Activated CD8-positive, alpha-beta memory T cell treated with anti-CD3 and anti-CD28 coated beads, Interleukin-2, amount 50 U/mL, for 24 hours (primary cell): ENCODE measurements at regions not wholly inside any gene's neighbourhood (a gene's known extent, or its start where the extent isn't known, plus 50 kb on each side); places are given as distances from the start of the nearest gene placed in this dataset.

ENCODE experiments used
- DNase-seq: peaks from one replicate; pipeline ENCODE4 v3.0.0-alpha.2; 2020; ENCODE audit errors: extremely low read depth

GRCh38 chr3:59545374-59545773 is 495.5 kb upstream of the CFAP20DC start:
- no peak for DNase-seq

GRCh38 chr3:59542276-59542675 is 492.5 kb upstream of the CFAP20DC start:
- DNase-seq = no peak

DNA sequence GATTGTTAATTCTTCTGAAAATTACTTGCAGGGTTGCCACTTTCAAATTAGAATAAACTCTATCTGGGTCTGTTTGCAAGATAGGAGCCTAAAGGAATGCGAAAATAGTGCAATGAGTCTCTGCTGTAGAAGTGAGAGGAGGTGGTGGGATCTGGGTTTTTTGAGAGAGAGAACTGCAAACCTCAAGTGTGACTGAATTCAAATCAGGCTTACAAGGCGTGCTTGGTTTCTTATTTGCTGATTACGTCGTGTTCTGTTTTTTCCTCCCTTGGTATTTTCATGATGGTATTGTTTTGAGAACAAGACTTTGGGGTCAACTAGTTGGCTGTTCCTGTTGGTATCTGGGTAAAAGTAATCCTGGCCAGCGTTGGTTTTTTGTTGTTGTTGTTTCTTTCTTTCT is 490.9 kb upstream of the CFAP20DC start:
- DNase-seq = no peak

- DNase-seq = no peak
These were observed 490.4 kb upstream of the CFAP20DC start for GRCh38 chr3:59540241-59540640.

- DNase-seq = no peak
These were observed 489.1 kb upstream of the CFAP20DC start for GRCh38 chr3:59538753-59539432.

GRCh38 chr3:59535791-59536221 is 486.0 kb upstream of the CFAP20DC start:
- DNase-seq = no peak

DNA sequence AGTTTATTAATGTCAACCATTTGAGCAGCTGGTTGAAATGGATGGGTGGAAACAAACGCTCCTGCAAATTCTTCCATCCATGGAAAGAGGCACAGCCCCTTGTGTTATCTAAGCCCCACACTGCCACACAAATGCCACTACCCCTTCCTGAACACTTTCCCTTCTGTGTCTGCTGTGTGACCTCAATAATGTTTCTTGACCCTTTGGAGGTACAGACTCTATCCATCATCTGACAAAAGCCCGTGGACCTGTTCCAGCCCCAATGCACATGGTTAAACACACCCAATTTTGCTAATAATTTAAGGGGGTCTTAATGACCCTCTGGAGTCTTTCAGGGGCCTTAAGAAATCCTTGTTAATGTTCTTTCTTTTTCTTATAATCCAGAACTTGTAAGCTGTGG is 482.2 kb upstream of the CFAP20DC start:
- DNase-seq = no peak

DNA sequence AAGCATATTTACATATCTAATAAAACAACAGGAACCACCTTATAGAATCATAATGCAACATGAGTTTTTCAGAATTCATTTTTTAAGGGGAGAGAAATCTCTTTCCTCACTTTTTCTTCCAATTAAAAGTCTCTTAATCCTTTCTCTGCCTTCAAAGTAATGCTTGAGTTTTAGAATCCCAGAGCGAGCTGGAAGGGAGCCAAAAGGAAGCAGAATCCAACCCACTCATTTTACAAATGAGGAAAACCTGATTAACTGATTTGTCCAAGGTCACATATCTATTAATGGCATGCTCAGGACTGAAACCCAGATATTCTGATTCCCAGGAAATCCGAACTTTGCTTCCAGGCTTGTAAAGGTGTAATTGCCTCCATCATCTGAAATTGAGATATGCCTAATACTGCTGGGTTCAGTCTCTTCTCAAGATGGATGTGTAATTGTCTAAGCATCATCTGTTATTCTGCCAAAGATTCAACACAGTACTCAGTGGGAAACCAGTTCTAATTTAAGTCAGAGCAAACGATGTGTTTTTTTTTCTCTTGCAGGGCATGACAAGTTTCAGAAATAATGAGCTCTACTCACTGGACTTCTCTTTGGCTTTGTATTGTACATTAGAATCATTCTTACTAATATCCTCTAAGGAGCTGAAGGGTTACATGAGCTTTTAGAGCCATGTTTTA is 481.4 kb upstream of the CFAP20DC start:
- no peak for DNase-seq

GRCh38 chr3:59528251-59528650 is 478.4 kb upstream of the CFAP20DC start:
- DNase-seq = no peak

DNA sequence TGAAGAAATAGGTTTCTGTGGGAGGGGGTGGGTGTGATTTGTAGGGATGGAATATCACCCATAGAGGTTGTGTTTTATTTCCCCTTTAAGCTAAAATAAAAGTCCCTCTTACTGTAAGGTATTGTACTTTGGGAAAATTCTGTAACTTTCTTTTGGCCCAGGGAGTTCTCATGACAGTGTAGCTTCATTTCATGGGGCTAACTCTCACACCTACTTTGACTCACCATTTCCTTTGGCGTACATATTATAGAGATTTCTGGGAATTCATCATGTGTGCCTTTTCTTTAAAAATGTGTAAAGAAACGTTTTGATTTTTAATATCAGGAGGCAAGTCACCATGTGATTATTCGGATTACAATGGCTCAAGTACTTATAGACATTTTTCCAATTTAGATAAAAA is 477.7 kb upstream of the CFAP20DC start:
- DNase-seq = no peak

GRCh38 chr3:59526999-59527398 is 477.2 kb upstream of the CFAP20DC start:
- DNase-seq = no peak

DNA sequence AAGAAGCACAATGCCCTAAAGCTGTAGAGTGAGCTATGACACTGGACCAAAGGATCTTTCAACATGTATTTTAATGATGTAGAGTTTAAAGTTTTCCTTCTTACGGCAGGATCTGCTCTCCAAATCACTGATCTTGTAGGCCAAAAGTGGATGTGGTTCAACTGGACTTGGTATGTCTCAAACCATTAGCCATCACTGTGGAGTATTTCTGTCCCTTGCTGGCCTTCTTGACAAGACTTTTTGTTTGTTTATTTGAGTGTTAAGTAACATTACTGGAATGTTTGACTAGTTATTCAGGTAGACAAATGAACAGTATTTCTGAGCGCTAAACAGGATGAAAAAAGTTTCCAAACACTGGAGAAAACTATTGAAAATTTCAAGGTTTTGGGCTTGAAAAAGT is 472.7 kb upstream of the CFAP20DC start:
- DNase-seq = no peak

DNA sequence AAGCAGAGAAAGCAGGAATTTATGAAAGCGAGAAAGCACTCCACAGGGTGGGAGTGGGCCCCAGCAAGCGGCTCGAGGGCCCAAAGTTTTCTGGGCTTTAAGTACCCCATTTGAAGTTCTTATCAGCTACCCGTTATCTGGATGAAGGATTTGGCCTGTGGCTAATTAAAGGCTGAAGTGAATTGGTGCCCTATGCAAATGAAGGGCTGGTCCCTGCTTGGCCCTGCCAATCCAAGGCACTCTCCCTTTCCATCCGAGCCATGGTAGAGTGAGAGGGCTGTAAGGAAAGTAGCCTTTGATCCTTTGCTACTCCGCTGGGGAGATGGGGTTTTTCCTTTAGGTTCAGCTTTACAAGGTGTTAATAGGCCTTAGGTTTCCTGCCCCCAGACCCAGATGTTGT is 469.3 kb upstream of the CFAP20DC start:
- DNase-seq = no peak

- no peak for DNase-seq
These were observed 468.6 kb upstream of the CFAP20DC start for GRCh38 chr3:59518283-59519055.

- DNase-seq = no peak
These were observed 467.6 kb upstream of the CFAP20DC start for GRCh38 chr3:59517388-59517787.

DNA sequence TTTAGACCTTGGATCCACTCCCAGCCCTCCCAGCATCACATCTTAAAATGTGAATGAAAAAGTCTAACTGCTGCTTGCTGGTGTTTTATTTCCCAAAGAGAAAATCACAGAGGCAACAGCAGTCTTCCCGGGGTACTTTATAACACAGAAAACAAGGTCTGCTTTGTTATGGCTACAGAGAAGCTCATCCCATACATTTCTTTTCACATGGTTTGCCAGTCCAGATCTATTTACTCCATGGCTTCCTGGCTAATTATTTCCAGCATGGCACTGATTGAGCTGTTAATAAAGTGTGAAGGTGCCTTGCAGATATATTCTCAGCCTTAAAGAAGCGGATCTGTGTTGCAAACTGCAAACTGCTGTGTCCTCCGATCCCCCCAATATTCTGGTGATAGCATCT is 466.1 kb upstream of the CFAP20DC start:
- DNase-seq = no peak

- no peak for DNase-seq
These were observed 465.1 kb upstream of the CFAP20DC start for GRCh38 chr3:59514865-59515482.

DNA sequence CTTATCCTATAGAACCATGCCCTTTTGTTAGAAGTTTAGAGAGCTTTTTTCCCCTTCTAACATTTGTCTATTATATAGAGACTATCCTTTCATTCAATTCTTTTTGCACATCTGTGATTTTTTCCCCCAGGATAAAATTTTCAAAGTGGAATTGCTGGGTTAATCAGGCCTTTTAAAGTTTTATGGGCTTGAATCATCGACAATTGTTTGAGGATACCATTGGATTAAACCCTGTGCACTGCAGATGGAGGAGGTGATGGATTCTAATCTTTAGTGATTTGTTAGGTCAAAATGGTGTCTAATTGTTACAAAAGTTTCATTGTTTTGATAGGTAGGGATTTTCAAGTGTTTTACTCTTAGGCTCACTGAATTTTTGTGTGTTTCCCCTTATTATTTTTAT is 463.7 kb upstream of the CFAP20DC start:
- DNase-seq = no peak

- no peak for DNase-seq
These were observed 462.2 kb upstream of the CFAP20DC start for GRCh38 chr3:59512066-59512465.

DNA sequence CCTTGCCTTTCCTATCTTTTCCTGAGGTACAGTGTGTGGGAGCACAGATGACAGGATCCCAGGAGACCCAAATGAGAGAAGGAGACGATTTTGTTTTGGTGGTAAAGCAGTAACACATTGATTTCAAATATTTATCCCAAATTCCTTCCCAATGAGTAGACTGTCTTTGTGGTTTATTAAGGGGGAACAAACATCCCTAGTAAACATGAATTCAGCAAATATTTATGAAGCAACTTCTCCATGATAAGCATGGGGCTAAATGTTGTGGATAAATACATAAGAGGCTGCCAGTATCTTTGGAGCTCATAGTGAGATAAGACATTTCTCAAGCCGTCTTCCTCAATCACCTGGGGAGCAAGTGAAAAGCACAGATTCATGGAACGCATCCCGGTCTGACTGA is 460.8 kb upstream of the CFAP20DC start:
- DNase-seq = no peak

DNA sequence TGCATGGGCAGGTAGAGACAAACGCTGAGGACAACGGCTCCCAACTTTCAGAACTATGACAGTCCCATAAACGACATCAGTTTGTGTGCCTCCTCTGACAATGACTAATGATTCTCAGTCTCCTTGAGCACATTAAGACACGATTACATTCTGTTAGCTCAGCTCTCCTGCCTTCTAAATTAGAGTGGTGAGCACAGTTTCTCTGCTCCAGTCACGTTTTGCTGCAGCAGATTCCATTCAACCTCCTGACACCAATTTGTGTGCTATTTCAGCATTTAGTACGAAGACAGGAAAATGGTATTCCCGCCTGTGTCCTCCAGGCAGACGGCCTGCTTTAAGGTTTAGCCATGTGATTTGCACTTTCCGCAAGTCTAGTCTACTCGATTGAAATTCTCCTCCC is 458.4 kb upstream of the CFAP20DC start:
- DNase-seq = no peak

DNA sequence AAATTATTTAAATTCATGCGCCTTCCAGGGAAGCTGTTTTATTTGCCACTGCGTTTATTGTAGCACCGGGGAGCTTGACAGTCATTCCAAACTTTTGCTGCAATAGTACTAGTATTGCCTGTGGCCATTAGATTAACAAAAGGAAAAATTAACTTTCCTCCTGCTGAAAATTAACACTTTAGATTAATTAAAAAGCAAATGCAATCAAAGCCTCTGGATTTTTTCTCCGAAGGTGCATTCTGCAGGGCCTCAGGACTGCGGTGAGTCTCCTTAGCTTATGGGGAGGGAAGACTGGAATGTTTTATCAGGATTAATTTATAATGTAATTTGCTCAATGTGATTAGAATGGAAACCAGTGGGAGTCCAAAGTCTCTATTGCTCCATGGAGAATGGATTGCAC is 456.4 kb upstream of the CFAP20DC start:
- DNase-seq = no peak

GRCh38 chr3:59503441-59503840 is 453.6 kb upstream of the CFAP20DC start:
- DNase-seq = no peak
